HG03025 (cell line): ENCODE measurements at regions not wholly inside any gene's neighbourhood (a gene's known extent, or its start where the extent isn't known, plus 50 kb on each side); places are given as distances from the start of the nearest gene placed in this dataset.
"Not testable (repeated sequence)": the region's sequence is repeated elsewhere in the genome, so short reads cannot be mapped to it uniquely, and the experiment has no call there.

Experiments
- ATAC-seq: cut with Tn5 transposase; IDR thresholded peaks from one replicate; pipeline ENCODE4 v1.9.1; 2021; ENCODE audit warnings: mild to moderate bottlenecking, moderate library complexity; ENCODE audit not compliant: unreplicated experiment, low FRiP score

- no peak for ATAC-seq
Measured at GRCh38 chr12:92062539-92063493, 82.8 kb downstream of the BTG1 start.

- ATAC-seq = no peak
Measured at GRCh38 chr12:92061061-92061460, 84.6 kb downstream of the BTG1 start.

DNA sequence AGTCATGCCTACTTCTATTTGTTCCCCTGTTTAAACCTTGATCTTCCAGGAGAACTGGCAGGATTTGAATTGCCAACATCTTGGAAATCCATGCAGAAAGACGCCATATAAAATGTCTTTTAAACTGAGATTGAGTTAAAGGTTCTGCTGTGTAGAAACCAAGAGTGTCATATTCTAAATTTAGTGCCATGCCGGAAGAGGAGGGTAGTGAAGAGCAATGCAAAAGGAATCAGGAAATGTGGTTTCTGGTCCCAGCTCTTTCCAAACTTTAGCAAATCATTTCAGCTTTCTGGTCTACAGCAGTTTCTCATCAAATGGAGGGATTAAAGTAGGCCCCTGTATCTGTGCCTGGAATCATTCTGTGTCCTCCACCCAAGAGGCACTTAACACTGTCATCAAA is 85.7 kb downstream of the BTG1 start:
- no peak for ATAC-seq

- no peak for ATAC-seq
Measured at GRCh38 chr12:92058664-92059063, 87.0 kb downstream of the BTG1 start.

GRCh38 chr12:92056756-92057155 is 88.9 kb downstream of the BTG1 start:
- not testable (repeated sequence) for ATAC-seq

DNA sequence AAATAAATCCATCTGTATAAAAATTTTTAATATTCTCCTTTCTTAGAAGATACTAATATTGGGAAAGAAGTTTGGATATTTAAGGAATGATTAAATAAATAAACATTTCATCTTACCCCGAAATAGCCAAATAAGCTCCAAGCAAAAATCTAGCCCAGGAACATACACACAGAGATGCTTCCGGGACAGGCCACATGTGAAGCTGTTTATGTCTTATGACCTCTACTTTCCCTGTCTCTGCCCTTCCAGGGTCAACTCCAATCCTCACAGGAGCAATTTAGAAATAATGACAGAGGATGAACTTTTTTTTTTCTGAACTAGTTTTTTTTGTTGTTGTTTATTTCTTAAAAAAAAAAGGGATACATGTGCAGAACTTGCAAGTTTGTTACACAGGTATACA is 89.4 kb downstream of the BTG1 start:
- no peak for ATAC-seq

- ATAC-seq = no peak
Measured at GRCh38 chr12:92055877-92056276, 89.8 kb downstream of the BTG1 start.

- no peak for ATAC-seq
Measured at GRCh38 chr12:92051441-92051840, 94.2 kb downstream of the BTG1 start.

- peak; percentile 93 for ATAC-seq
Measured at GRCh38 chr12:92049403-92049802, 96.2 kb downstream of the BTG1 start.

DNA sequence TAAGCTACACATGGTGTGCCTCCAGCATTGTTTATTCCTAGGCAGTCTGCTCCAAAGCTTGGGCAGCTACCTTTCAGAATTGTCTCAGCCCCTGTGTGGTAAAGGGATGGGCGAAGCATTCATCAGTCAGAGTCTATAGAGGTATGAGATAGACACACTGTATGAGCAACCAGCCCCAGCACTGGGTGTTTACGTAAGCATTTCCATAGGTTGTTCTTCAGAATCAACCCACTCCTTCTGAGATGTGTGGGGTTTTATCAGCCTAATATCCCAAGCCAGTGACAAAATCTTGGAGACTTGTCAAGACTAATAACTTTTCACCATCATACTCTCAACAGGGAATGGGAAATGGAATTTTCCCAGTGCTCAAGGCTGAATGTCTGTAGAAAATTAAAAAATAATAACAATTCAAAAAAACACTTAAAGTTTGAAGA is 98.2 kb downstream of the BTG1 start:
- ATAC-seq = no peak

- ATAC-seq = no peak
Measured at GRCh38 chr12:92046557-92047392, 98.9 kb downstream of the BTG1 start.

DNA sequence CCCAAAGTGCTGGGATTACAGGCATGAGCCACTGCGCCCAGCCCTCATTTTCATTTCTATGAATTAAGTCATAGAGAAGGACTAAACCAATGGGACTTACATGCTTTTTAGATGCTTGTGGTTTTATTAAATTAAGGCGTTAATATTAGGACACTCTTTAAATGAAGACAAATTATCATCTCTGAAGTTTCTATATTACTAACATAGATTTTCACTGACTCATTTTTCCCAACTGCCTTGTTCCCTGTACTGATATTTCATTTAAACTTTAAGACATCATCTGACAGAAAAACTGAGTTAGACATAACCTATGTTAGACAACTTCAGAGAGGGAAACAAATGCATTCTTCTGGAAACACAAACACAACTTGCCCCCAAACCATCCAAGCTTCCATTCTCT is 99.8 kb downstream of the BTG1 start:
- ATAC-seq = no peak

GRCh38 chr12:92044435-92044834 is 101.2 kb downstream of the BTG1 start:
- no peak for ATAC-seq

GRCh38 chr12:92042791-92043531 is 102.7 kb downstream of the BTG1 start:
- ATAC-seq = no peak

GRCh38 chr12:92041742-92042141 is 103.9 kb downstream of the BTG1 start:
- no peak for ATAC-seq

- no peak for ATAC-seq
Measured at GRCh38 chr12:92039046-92039445, 106.6 kb downstream of the BTG1 start.

DNA sequence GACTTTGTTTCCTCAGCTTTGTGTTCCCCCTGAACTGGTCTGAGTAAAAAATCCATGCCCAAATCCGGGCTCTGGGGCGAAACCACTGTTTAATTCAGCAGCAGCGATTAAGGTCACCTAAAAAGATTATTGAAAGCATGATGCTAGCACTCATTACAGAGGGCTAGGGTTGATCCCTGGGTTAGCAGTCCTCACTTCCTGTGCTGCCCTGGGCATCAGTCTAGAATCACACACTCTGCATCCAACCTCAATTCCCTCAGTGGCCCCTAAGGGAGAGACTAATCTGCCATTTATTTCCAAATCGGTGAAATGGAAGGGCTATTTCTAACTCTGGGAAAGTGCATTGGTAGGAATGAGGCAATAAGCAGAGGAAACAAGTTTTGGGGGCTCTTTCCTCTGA is 107.2 kb downstream of the BTG1 start:
- no peak for ATAC-seq

DNA sequence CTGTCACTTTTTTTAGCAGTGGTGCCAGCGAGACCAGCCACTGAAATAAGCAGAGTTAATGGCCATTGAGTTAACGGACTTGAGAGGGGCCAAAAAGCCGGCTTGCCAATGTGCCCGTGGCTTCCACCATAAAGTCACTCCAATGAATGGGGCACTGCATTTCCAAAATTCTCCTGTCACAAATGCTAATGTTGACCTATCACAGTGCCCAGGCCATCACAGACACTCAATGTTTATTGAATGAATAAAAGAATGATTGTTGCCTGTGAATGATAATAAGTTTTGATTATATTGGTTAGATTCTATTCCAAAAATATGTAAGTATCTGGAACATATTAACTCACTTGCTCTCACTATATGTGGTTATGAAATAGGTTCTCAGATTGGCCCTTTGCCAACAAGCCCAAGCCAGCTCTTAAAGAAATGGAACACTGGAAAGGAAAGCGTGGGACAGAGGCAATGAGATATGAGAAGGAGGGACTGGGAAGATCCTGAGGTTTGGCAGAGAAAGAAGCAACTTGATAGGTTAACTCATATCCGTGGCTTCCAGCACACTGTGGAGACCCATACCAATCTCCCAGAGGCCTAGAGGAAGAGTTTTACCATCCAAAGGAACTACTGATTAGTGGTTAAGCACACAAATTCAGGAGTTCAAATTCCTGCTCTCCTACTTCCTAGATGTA is 108.7 kb downstream of the BTG1 start:
- ATAC-seq = no peak

DNA sequence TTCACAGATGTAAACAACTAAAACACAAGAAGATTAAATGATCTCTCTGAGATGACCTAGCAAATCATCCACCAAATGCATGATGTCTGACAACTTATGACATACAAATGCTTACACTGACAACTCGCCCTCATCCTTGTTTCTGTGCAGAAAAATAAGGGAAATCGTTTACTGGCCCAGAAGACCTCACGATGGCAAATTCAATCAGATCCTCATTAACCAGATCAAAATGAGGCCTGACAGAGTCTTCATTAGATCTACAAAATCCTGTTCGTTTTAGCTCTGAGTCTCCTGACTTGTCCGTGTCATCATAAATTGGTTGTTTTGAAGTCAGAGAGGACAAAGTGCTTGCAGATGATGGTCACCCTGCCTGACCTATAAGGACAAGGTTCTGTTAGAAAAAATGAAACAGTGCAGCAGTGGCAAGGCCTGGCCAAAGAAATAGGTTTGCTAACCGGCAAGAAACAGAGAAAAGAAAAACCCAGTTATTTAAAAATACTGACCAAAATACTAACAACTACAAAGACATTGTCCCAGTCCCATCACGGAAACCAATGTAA is 109.5 kb downstream of the BTG1 start:
- ATAC-seq = no peak

DNA sequence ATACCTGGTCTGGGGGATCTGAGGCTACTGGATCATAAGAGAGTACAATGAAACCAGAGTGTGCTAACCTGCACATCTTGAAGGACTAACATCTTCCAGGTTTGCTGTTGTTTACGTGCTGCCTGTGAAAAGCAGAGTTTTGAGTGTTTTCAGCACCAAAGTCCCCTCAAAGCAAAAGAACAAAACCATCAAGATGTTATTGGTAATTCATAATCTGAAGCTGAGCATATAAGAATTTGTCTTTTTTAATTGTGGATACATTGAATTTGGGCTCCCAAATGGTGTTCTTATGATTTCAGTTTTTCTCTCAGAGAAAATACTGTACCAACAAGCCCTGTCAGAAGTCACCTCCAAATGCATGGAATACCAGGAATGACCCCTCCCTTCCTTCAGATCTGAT is 110.2 kb downstream of the BTG1 start:
- ATAC-seq = no peak
